Sigmoid colon (tissue), 6 donors: ENCODE measurements at regions not wholly inside any gene's neighbourhood (a gene's known extent, or its start where the extent isn't known, plus 50 kb on each side); places are given as distances from the start of the nearest gene placed in this dataset.

Experiments used
- DNase-seq: peaks from one replicate; pipeline ENCODE4 v3.0.0-alpha.2; 2019
- H3K27ac ChIP-seq, 4 donors: fragments of 200-600 bp; sonication (generic); one replicate each; pipeline ENCODE4 v1.5.1; 2016 to 2019; ENCODE audit warnings: mild to moderate bottlenecking in 1 of 4
- H3K27me3 ChIP-seq, 3 donors: fragments of 200-600 bp; sonication (generic); one replicate each; pipeline ENCODE4 v1.5.1; 2019; ENCODE audit warnings: mild to moderate bottlenecking in 1 of 3
- H3K36me3 ChIP-seq, 4 donors: fragments of 200-600 bp; sonication (generic); one replicate each; pipeline ENCODE4 v1.5.1; 2016 to 2019
- H3K4me1 ChIP-seq, 4 donors: fragments of 200-600 bp; sonication (generic); one replicate each; pipeline ENCODE4 v1.5.1; 2017 to 2019
- H3K4me3 ChIP-seq, 4 donors: fragments of 200-600 bp; sonication (generic); one replicate each; pipeline ENCODE4 v1.5.1; 2017 to 2019; ENCODE audit warnings: mild to moderate bottlenecking in 2 of 4, moderate library complexity in 1 of 4
- H3K9me3 ChIP-seq, 4 donors: fragments of 200-600 bp in 3 of 4; sonication (generic) in 3 of 4; one replicate each; pipeline versions ENCODE4 v1.5.1 to v1.6.1; 2013 to 2019
- EP300 ChIP-seq, 4 donors: sonication (generic); formaldehyde crosslinking; IDR thresholded peaks; one replicate each; pipeline ENCODE4 v1.6.1; 2017; ENCODE audit warnings: antibody characterized with exemption in 4 of 4
- POLR2A ChIP-seq, 2 donors: fragments of 450-650 bp; IDR thresholded peaks; one replicate each; pipeline ENCODE4 v1.6.1; 2016; ENCODE audit warnings: antibody characterized with exemption in 2 of 2, mild to moderate bottlenecking in 2 of 2, moderate library complexity in 2 of 2
- POLR2AphosphoS5 ChIP-seq, 4 donors: sonication (generic); formaldehyde crosslinking; IDR thresholded peaks; one replicate each; pipeline ENCODE4 v1.6.1; 2017; ENCODE audit warnings: antibody characterized with exemption in 4 of 4
- WGBS, 2 donors: extraction: QIAGEN DNeasy Blood & Tissue Kit; methylation state at CpG; one replicate each; pipeline ENCODE4 v1.1.7; 2013; 5-methylcytosine and 5-hydroxymethylcytosine counted together
- intact Hi-C: fragments of 100-400 bp; cut with DNase I; formaldehyde crosslinking; loops from one replicate; pipeline ENCODE4 v1.15.1; 2023
- TF ChIP-seq, protein P1 (sequence below), 4 experiments: fragments of 450-650 bp in 3 of 4; fragments of 200-600 bp in 1 of 4; IDR thresholded peaks; one replicate each; pipeline ENCODE4 v1.5.1; 2016 to 2019; ENCODE audit warnings: antibody characterized with exemption in 4 of 4, mild to moderate bottlenecking in 3 of 4, moderate library complexity in 2 of 4
- donor health status: healthy with polysubstance abuse.
- donor health status: healthy.

- Histone ChIP-seq H3K27me3 (no peaks in the 10 kb centered on the region), H3K4me1 (peaks cover 0 to 6% (median 2%) of the 10 kb centered on the region in 4 donors), H3K9me3 (no peaks in the 10 kb centered on the region), H3K27ac (no peak overlapping the region), H3K4me3 (no peak overlapping the region), H3K36me3 (no peaks in the 10 kb centered on the region)
- no peak for TF ChIP-seq EP300 (IDR thresholded peaks at IDR 0.05)
- TF ChIP-seq, protein P1, sequence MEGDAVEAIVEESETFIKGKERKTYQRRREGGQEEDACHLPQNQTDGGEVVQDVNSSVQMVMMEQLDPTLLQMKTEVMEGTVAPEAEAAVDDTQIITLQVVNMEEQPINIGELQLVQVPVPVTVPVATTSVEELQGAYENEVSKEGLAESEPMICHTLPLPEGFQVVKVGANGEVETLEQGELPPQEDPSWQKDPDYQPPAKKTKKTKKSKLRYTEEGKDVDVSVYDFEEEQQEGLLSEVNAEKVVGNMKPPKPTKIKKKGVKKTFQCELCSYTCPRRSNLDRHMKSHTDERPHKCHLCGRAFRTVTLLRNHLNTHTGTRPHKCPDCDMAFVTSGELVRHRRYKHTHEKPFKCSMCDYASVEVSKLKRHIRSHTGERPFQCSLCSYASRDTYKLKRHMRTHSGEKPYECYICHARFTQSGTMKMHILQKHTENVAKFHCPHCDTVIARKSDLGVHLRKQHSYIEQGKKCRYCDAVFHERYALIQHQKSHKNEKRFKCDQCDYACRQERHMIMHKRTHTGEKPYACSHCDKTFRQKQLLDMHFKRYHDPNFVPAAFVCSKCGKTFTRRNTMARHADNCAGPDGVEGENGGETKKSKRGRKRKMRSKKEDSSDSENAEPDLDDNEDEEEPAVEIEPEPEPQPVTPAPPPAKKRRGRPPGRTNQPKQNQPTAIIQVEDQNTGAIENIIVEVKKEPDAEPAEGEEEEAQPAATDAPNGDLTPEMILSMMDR (IDR thresholded peaks at IDR 0.05): no peak
- no peak for TF ChIP-seq POLR2AphosphoS5 (IDR thresholded peaks at IDR 0.05)
- no peak for TF ChIP-seq POLR2A (IDR thresholded peaks at IDR 0.05)
- intact Hi-C loops: no loop called here
- no peak for DNase-seq
- WGBS, 2 donors: 83 to 88% methylated on average over 1 of the region's 1 CpG
Measured at GRCh38 chr12:76646366-76646765, 86.8 kb upstream of the OSBPL8 start.

DNA sequence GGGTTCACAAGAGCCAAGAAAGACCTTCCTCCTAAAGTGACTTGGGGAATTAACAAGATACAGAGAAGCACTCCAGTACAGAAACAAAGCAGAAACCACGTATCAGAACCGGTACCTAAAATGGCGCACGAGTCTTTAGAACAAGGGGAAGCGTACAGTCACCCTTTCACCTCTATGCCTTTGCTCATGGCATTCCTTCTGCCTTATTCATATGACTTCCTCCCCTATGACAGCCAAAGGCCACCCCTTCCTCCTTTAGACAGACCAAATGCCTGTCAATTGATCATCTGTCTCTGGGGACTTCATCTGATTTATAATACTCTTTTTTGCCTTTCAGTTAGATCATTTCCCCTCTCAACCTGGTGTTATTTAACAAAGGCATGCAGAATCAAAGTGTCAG lies 89.5 kb upstream of the OSBPL8 start:
- H3K27ac ChIP-seq: no peak overlapping the region
- intact Hi-C loops: no loop called here
- DNase-seq: no peak
- H3K36me3 ChIP-seq: no peaks in the 10 kb centered on the region
- TF ChIP-seq POLR2A (IDR thresholded peaks at IDR 0.05) (no peak), EP300 (IDR thresholded peaks at IDR 0.05) (no peak), POLR2AphosphoS5 (IDR thresholded peaks at IDR 0.05) (no peak)
- TF ChIP-seq, protein P1 (IDR thresholded peaks at IDR 0.05): no peak
- no peaks in the 10 kb centered on the region for H3K9me3 ChIP-seq
- 97 to 98% methylated on average over 5 of the region's 5 CpGs for WGBS, 2 donors
- H3K27me3 ChIP-seq: no peaks in the 10 kb centered on the region
- no peaks in the 10 kb centered on the region for H3K4me1 ChIP-seq
- no peak overlapping the region for H3K4me3 ChIP-seq

GRCh38 chr12:76652402-76652801 lies 92.8 kb upstream of the OSBPL8 start:
- intact Hi-C loops: no loop called here
- no peak overlapping the region for H3K27ac ChIP-seq
- no peaks in the 10 kb centered on the region for H3K27me3 ChIP-seq
- H3K4me1 ChIP-seq: no peaks in the 10 kb centered on the region
- WGBS, 2 donors: 34 to 72% methylated on average over 4 of the region's 4 CpGs
- H3K36me3 ChIP-seq: no peaks in the 10 kb centered on the region
- no peaks in the 10 kb centered on the region for H3K9me3 ChIP-seq
- no peak overlapping the region for H3K4me3 ChIP-seq
- TF ChIP-seq POLR2AphosphoS5 (IDR thresholded peaks at IDR 0.05): no peak
- no peak for TF ChIP-seq EP300 (IDR thresholded peaks at IDR 0.05)
- TF ChIP-seq POLR2A (IDR thresholded peaks at IDR 0.05): no peak
- TF ChIP-seq, protein P1 (IDR thresholded peaks at IDR 0.05): no peak
- DNase-seq: no peak

DNA sequence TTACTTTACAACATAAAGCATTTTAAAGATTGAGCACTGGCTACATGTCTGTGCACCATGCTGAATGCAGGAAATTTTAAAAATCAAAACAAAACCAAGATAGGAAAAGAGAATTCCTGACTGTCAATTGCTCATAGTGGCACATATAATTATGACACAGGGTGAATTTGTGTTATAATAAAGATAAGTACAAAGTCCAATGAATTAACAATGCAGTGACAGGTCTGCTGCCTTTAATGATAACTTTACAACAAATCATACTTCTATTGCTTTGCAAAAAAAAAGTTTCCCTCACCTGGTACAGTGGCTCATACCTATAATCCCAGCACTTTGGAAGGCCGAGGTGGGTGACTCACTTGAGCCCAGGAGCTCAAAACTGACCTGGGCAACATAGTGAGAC lies 93.8 kb upstream of the OSBPL8 start:
- TF ChIP-seq EP300 (IDR thresholded peaks at IDR 0.05): no peak
- TF ChIP-seq POLR2A (IDR thresholded peaks at IDR 0.05): no peak
- no peak for TF ChIP-seq POLR2AphosphoS5 (IDR thresholded peaks at IDR 0.05)
- TF ChIP-seq, protein P1 (IDR thresholded peaks at IDR 0.05): no peak

GRCh38 chr12:76664731-76665130 lies 99.2 kb upstream of the ZDHHC17 start:
- no peaks in the 10 kb centered on the region for H3K36me3 ChIP-seq
- DNase-seq: no peak
- H3K4me3 ChIP-seq: no peak overlapping the region
- no peaks in the 10 kb centered on the region for H3K9me3 ChIP-seq
- WGBS, 2 donors: 75 to 87% methylated on average over 2 of the region's 2 CpGs
- H3K4me1 ChIP-seq: peaks cover 0 to 11% (median 4%) of the 10 kb centered on the region in 4 donors
- no peak overlapping the region for H3K27ac ChIP-seq
- no peaks in the 10 kb centered on the region for H3K27me3 ChIP-seq
- TF ChIP-seq EP300 (IDR thresholded peaks at IDR 0.05) (no peak), POLR2A (IDR thresholded peaks at IDR 0.05) (no peak), POLR2AphosphoS5 (IDR thresholded peaks at IDR 0.05) (no peak)
- TF ChIP-seq, protein P1 (IDR thresholded peaks at IDR 0.05): no peak
- intact Hi-C loops: no loop called here

More for the DNA sequence above, 93.8 kb upstream of the OSBPL8 start:
- Histone ChIP-seq H3K4me1 (no peaks in the 10 kb centered on the region), H3K36me3 (no peaks in the 10 kb centered on the region), H3K27ac (no peak overlapping the region), H3K9me3 (no peaks in the 10 kb centered on the region), H3K4me3 (no peak overlapping the region), H3K27me3 (no peaks in the 10 kb centered on the region)
- 23 to 74% methylated on average over 1 of the region's 1 CpG for WGBS, 2 donors
- intact Hi-C loops: no loop called here
- no peak for DNase-seq
